ENCODE measurements at regions not wholly inside any gene's neighbourhood (a gene's known extent, or its start where the extent isn't known, plus 50 kb on each side); places are given as distances from the start of the nearest gene placed in this dataset.
A peak's percentile ranks its signal among the peaks of the same experiment; 100 is the strongest.

DNA sequence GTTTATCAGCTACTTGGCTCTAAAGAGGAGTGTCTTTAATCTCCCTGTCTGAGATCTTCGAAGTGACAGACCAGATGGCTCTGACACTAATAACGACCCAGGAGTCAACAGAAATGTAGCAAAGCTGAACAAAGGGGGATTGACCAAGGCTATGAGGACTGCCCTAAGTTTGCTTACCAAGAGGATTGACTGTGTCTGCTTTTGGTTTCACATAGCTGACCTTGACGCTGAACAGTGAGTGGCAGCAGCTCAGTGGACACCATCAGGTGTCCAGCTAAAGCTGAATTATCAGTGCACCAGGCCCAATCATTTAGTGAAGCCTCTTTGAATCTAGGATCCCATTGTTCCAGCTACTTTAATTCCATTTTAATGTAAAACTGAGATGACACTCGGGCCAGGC lies 262.6 kb downstream of the COX7C start:
- no peaks in the 10 kb centered on the region for H3K27me3 Mint-ChIP-seq
- no peaks in the 10 kb centered on the region for H3K36me3 Mint-ChIP-seq

DNA sequence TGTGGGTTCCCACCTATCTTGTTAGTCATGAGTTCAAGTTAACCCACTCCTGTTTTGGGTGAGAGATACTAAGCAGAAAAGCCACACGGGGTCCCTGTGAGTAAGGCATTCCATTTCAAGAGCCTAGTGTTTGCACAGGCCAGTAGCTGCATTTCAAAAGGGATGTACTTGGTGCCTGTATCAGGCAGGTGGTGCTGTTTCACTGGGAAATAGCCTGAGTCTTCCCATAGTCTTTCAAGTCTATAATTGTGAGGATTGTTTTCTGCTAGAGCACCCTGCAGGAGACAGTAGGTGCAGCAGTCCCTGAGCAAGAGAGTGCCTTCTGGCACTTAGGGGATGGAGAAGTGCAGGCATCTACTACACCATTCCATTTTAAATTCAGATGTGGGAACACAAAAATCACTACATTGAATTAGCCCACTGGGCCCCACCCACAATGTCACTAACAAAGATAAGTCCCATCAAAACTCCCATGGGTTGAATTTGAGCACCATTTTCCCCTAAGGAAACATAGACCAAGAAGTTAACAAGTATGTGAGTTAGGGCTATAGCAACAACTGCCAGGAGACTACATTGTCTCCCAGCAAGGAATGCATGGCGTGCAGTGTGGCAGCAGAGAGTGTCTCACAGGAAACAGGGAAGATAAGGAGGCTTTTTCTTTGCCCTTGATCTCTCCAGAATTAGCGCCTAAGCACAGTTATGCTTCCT lies 263.2 kb downstream of the COX7C start:
- H3K9me3 Mint-ChIP-seq: no peaks in the 10 kb centered on the region
- H3K27me3 Mint-ChIP-seq: no peaks in the 10 kb centered on the region
- H3K27ac Mint-ChIP-seq: peak overlapping the region in 1 of 3 donors; percentile 3
- no peaks in the 10 kb centered on the region for H3K4me1 Mint-ChIP-seq
- no peak overlapping the region for H3K4me3 Mint-ChIP-seq
- no peaks in the 10 kb centered on the region for H3K36me3 Mint-ChIP-seq

More for the DNA sequence above, 262.6 kb downstream of the COX7C start:
- Mint-ChIP-seq H3K4me1 (no peaks in the 10 kb centered on the region), H3K27ac (no peak overlapping the region), H3K4me3 (no peak overlapping the region), H3K9me3 (no peaks in the 10 kb centered on the region)

DNA sequence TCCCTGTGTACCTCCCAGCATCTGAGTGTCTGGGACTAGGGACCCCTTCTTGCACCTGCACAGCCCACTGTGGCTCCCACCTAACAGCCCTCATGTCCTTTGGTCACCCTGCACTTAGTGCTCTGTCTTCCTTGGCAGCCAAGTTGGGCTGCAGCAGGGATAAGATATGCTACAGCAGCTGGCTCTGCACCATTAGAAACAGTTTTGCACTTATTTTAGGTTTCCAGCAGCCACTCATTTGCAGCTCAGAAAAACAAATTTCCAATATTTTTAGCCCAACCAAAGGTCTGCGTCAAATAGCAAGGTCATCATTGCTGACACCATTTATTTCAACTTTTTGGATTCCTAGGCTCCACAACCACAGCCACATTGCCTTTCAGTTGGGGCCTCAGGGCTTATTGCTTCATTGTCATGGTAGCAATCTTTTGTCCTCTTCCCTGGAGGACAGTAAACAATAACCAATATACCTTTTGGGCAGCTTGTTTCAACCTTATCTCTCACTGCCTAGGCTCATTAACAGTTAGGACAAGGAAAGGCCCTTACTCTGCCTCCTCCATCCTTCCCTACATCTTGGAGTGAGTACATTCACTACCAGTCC lies 263.9 kb downstream of the COX7C start:
- Mint-ChIP-seq H3K4me1 (no peaks in the 10 kb centered on the region), H3K27me3 (no peaks in the 10 kb centered on the region), H3K4me3 (no peak overlapping the region), H3K36me3 (no peaks in the 10 kb centered on the region), H3K27ac (no peak overlapping the region), H3K9me3 (no peaks in the 10 kb centered on the region)

DNA sequence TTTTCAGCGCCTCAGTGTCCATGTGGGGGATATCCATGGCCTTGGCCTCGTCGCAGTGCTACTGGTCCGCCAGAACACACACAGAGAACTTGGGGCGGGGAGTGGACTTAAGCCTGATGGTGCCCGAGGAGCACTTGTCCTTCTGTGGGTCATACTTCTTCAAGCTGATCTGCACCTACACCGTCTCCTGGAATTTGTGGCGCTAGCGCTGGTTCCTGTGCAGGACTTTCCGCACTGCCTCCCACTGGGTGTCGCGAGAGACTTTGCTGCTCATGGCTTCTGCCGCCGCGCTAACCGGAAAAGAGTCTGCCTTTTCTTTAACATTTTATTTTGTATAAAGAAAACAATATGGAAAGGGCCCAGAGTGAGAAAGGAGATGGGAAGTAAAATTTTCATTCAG lies 266.9 kb downstream of the COX7C start:
- Mint-ChIP-seq H3K4me3 (no peak overlapping the region), H3K36me3 (no peaks in the 10 kb centered on the region), H3K27me3 (peaks cover 2% of the 10 kb centered on the region), H3K9me3 (no peaks in the 10 kb centered on the region), H3K4me1 (no peaks in the 10 kb centered on the region), H3K27ac (no peak overlapping the region)

DNA sequence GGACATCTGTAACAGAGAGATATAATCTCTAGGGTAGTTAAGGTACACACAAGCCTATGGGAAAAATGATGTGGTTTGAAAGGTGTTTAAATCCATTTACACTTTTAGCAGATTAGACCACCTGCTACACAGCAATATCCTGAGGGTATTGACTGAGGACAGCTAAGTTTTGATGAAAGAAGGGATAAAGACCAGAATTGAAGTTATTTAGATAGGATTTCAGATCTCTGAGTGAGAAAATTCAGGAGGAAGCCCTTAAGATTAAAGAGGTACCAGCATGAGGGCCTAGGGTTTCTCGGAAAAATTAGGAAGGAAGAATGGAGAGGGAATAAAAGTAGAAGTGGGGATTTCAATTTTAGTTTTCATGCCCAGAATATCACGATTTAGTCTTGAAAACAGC lies 267.3 kb downstream of the COX7C start:
- no peak overlapping the region for H3K27ac Mint-ChIP-seq
- H3K9me3 Mint-ChIP-seq: no peaks in the 10 kb centered on the region
- no peaks in the 10 kb centered on the region for H3K36me3 Mint-ChIP-seq

DNA sequence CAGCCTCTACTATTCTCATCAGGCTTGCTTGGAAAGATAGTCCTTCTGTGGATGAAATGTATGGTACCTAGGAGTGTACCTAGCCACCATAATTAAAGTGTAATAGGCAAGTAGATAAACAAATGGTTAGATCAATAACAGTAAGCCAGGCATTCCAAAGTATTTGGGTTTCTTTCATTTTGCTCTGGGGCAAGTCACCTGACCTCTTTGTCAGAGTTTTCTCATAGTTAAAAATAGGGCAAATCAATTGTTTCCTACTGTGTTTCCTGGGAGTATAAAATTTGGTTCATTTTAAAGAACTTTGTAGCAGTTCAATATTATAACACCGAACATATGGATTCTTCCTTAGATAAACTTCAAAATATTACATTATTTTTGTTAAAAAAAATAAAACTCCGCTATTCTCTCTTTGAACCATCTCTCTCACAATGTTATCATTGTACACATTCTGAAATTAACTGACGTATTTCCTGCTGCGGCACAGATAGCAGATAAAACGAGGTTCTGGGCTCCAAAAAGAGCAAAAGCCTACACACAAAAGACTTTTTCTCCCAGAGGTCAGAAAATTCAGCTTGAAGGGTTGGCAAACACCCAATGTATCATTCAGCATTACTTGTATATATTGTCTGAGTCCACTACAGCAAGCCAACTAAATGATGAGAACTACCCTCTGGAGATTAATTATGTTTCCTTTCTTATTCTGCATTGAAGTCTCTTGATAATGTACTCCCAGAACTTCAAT lies 267.9 kb downstream of the COX7C start:
- H3K27ac Mint-ChIP-seq: no peak overlapping the region
- H3K4me3 Mint-ChIP-seq: no peak overlapping the region
- H3K36me3 Mint-ChIP-seq: no peaks in the 10 kb centered on the region
- peaks cover 2% of the 10 kb centered on the region for H3K27me3 Mint-ChIP-seq
- no peaks in the 10 kb centered on the region for H3K9me3 Mint-ChIP-seq
- H3K4me1 Mint-ChIP-seq: no peaks in the 10 kb centered on the region

More for the DNA sequence above, 267.3 kb downstream of the COX7C start:
- H3K4me1 Mint-ChIP-seq: no peaks in the 10 kb centered on the region
- peaks cover 2% of the 10 kb centered on the region for H3K27me3 Mint-ChIP-seq
- no peak overlapping the region for H3K4me3 Mint-ChIP-seq

DNA sequence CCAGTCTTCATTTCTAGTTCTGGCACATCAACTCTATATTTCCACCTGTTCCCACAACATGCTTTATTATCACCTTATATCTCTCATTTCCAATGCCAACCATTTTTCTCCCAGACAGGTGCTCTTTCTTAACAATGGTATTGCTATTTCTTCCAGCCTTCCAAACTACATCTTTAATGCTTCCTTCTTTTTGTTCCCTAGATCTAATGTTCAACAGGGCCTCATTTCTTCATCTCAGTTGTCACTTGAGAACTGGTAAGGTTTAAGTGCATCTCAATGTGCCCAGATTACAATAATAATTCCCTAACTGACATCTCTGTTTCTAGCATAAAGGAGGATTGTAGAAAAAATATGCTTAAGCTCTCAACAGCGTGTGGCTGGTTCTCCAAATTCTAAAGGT lies 272.6 kb downstream of the COX7C start:
- no peaks in the 10 kb centered on the region for H3K36me3 Mint-ChIP-seq
- H3K27ac Mint-ChIP-seq: no peak overlapping the region
- H3K4me1 Mint-ChIP-seq: no peaks in the 10 kb centered on the region
- H3K9me3 Mint-ChIP-seq: no peaks in the 10 kb centered on the region
- H3K4me3 Mint-ChIP-seq: no peak overlapping the region
- H3K27me3 Mint-ChIP-seq: peaks cover 2% of the 10 kb centered on the region

DNA sequence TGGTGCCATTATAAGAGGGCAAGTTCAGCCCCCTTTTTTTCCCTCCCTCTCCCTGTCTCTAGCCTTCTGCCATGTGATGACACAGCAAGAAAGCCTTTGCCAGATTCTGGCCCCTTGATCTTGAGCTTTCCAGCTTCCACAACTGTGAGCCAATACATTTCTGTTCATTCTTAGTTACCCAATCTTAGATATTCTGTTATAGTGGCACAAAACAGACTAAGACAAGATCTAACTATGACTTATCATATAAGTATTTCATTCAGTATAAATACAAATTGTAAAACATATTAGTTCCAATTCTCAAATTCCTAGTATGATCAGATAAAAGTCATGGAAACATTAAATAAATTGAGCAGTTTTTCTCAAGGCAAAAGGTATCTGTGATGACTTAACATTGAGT lies 276.3 kb downstream of the COX7C start:
- Mint-ChIP-seq H3K4me3 (no peak overlapping the region), H3K4me1 (no peaks in the 10 kb centered on the region), H3K27ac (no peak overlapping the region), H3K36me3 (no peaks in the 10 kb centered on the region), H3K27me3 (no peaks in the 10 kb centered on the region), H3K9me3 (no peaks in the 10 kb centered on the region)

DNA sequence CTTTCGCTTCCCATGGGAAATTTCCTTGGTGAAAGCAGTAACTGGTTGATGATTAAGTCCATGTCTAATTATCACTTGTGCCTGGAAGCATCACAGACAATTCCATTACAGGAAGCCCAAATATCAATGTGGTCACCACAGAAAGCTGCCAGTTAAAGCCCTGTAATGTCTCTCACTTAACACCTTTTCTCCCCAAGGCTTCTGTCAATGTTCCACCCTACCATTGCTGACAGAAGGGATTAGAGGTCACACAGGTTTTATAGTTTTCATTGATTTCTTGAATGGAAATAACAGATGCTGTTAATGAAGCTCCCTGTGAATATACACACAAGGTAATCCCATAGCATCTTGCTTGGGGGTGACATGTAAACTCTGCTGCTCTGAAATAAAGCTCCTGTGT lies 279.2 kb downstream of the COX7C start:
- Mint-ChIP-seq H3K27ac (no peak overlapping the region), H3K36me3 (no peaks in the 10 kb centered on the region), H3K4me3 (no peak overlapping the region), H3K9me3 (no peaks in the 10 kb centered on the region), H3K27me3 (no peaks in the 10 kb centered on the region), H3K4me1 (no peaks in the 10 kb centered on the region)

DNA sequence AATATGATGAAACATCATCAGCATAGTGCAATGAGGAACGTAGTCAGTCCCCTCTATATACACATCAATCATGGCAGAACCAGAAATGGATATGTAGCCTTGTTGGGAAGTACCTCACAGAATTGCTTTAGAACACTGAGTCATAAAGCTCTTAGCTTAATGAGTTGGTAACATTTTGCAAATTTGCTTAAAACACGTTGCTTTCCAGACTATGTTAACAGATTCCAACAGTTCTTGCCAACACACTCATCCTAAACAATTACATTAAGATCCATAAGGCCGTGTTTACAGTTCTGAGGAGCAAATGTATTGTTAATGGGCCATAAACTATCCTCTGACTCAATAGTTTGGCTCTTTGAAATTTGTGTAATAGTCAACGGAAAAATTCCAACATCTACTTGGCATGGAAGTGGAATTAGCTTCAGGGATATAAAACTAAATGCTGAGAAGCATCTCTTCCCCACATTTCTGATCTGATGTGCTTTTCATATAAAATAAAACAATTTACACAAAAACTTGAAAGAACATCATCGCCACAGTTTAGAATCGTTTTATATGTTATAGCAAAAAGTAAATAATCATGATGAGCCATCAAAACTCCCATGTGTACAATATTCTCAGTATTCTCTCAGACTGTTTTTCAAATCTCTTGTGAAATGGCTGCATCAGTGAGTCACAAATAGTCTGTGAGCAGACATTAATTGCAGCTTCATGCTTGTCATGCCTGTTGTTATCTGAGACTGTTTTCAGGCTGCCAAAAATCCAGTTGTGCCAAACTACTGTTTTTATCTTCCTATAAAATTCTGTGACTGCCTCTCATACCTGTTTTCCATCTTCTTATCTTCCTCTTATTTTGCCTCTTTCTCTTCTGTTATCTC lies 291.9 kb downstream of the COX7C start:
- Mint-ChIP-seq H3K9me3 (no peaks in the 10 kb centered on the region), H3K36me3 (no peaks in the 10 kb centered on the region), H3K27me3 (peaks cover 2% of the 10 kb centered on the region), H3K27ac (no peak overlapping the region), H3K4me3 (no peak overlapping the region), H3K4me1 (no peaks in the 10 kb centered on the region)

DNA sequence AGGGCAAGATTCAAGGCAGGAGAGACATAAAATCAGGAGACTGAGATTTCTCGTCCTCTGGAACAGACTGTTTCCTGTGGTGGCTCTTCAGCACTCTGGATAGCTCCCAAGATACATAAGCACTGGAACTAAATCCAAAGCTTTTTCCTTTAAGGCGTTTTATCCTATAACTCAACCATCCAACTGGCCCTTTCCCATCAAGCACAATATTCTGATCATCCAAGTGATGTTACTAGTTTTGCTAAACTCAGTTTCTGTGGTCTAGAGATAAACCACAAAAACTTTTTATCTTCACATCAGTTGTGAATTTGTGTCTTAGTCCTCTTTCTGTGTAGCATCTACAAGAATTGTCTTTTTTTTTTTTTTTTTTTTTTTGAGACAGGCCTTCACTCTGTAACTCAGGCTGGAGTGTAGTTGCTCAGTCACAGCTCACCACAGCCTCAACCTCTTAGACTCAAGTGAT lies 299.4 kb downstream of the COX7C start:
- Mint-ChIP-seq H3K27me3 (no peaks in the 10 kb centered on the region), H3K9me3 (peaks cover 0 to 2% (median 0%) of the 10 kb centered on the region in 3 donors), H3K36me3 (no peaks in the 10 kb centered on the region), H3K27ac (no peak overlapping the region), H3K4me1 (peaks cover 0 to 2% (median 0%) of the 10 kb centered on the region in 3 donors), H3K4me3 (no peak overlapping the region)

DNA sequence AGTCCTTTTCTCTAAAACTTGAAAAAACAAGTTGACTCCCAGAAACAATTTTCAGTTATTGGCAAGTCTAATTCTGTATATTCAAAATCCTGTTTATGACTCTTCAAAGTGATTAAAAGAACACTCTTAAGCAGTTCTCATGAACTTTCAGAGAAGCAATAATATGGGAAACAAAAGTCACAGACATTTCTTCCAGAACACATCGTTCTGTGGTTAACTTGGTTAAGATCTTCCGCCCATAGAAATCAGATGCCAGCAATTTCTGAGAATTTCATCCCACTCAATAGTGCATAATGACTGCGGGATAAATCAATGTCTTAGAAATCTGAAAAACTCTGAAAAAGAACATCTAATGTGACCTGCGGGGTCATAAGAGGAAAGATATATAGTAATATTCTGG lies 300.5 kb downstream of the COX7C start:
- Mint-ChIP-seq H3K27ac (no peak overlapping the region), H3K4me3 (no peak overlapping the region), H3K9me3 (peaks cover 0 to 2% (median 0%) of the 10 kb centered on the region in 3 donors), H3K4me1 (peaks cover 0 to 2% (median 0%) of the 10 kb centered on the region in 3 donors), H3K36me3 (peaks cover 1% of the 10 kb centered on the region), H3K27me3 (no peaks in the 10 kb centered on the region)

DNA sequence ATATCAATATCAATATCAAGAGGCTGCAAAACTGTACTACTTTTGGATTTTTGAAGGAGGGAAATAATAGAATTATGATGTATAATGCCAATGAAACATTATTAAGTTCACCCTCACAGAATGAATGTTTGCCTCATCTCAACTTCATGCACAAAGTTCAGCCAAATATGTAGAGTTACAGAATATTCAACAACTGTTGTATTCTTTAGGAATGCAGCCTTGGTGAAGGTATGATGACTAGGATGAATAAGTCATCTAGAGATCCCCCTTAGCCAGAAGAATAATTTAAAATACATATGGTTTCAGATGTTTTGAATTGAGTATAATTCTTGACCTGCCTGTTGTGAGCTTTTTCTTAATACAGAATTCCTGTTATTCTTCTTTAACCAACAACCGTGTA lies 308.3 kb downstream of the COX7C start:
- Mint-ChIP-seq H3K27me3 (peaks cover 8% of the 10 kb centered on the region), H3K4me3 (no peak overlapping the region), H3K4me1 (no peaks in the 10 kb centered on the region), H3K27ac (no peak overlapping the region), H3K9me3 (no peaks in the 10 kb centered on the region), H3K36me3 (peaks cover 1% of the 10 kb centered on the region)

DNA sequence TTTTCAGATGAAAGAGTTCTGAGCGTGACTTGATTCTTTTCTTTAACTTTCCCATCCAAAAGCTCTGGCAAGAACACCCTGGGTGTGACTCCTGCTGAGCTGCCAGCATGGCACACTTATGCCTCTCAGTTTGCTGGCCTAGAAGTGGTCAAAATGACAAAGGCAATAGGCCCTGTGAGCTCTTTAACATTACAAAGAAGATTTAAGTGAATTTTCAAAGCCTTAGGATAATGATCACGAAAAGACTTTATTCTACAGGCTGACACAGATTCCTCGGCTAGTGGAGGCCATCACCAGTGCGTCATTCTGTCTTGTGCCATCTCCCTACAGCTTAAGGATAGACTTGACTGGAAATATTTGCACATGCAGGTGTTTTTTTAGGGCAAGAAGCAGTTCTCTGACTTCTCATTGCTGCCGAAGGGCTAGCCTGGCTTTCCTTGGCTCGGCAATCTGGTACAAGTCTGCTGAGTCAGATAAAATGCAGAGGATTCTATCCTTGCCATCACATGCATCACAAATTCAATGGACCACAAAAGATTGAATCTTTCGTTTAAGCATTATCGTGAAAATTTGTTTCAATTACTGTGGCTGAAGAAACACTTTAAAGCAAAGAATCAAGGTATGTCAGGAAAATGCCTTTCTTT lies 311.5 kb downstream of the COX7C start:
- H3K4me1 Mint-ChIP-seq: no peaks in the 10 kb centered on the region
- H3K4me3 Mint-ChIP-seq: no peak overlapping the region
- H3K9me3 Mint-ChIP-seq: no peaks in the 10 kb centered on the region
- peaks cover 8% of the 10 kb centered on the region for H3K27me3 Mint-ChIP-seq
- no peaks in the 10 kb centered on the region for H3K36me3 Mint-ChIP-seq
- H3K27ac Mint-ChIP-seq: no peak overlapping the region

All from IgD-negative memory B cell (primary cell).